ENCODE measurements at regions not wholly inside any gene's neighbourhood (a gene's known extent, or its start where the extent isn't known, plus 50 kb on each side); places are given as distances from the start of the nearest gene placed in this dataset.

GRCh38 chr3:27561576-27561975 is 77.4 kb upstream of the SLC4A7 start:
- TF ChIP-seq CTCF (IDR thresholded peaks at IDR 0.05; ENCODE audit: insufficient read depth, low read length) (no peak), POLR2AphosphoS5 (IDR thresholded peaks at IDR 0.05; ENCODE audit: low read depth) (no peak), GABPA (IDR thresholded peaks at IDR 0.05; ENCODE audit: low read depth) (no peak), SPI1 (IDR thresholded peaks at IDR 0.05; ENCODE audit: borderline replicate concordance, low read depth) (no peak)
